ENCODE measurements at regions not wholly inside any gene's neighbourhood (a gene's known extent, or its start where the extent isn't known, plus 50 kb on each side); places are given as distances from the start of the nearest gene placed in this dataset.

DNA sequence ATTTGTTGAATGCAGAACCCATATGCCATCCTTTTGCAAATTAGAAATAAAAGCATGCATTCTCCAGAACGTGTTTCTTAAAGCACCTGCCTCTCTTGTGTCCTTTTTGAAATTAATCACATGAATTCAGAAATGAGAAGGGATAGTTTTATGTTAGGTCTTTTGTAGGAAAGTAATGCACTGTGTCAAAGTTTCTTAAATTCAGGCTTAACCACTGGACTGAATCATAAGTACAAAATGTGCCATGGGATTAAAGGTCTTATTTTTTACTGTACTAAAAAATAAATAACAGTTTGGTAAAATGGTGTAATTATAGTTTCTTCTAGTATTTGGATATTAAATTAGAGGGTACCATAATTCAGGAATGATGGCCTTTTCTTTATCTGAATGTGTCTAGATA lies 290.1 kb upstream of the USP25 start:
- Histone ChIP-seq H2AFZ (ENCODE audit: low read length) (no peak overlapping the region), H3K36me3 (replicated peaks in 1 of 2; ENCODE audit: control insufficient read depth in 1 of 2, insufficient read depth in 2 of 2, low read length in 2 of 2) (no peaks in the 10 kb centered on the region), H3K9ac (ENCODE audit: insufficient read depth, low read depth, low read length) (no peak overlapping the region), H3K4me2 (ENCODE audit: low read depth, low read length) (peak overlapping the region; percentile 85; the same call in 1 of the 2 replicates), H4K20me1 (ENCODE audit: insufficient read depth, low read length) (no peaks in the 10 kb centered on the region), H3K4me3 (replicated peaks in 1 of 3; ENCODE audit: insufficient read depth in 1 of 3, low read depth in 2 of 3, low read length in 3 of 3) (no peak overlapping the region; a peak in 1 of 6 replicates), H3K9me3 (ENCODE audit: low read length) (peaks cover 3% of the 10 kb centered on the region; the same call in 1 of the 2 replicates), H3K79me2 (ENCODE audit: insufficient read depth, low read length) (peaks cover 51% of the 10 kb centered on the region), H3K4me1 (ENCODE audit: insufficient read depth, low read length) (peaks cover 85% of the 10 kb centered on the region), H3K27ac (ENCODE audit: extremely low read length, insufficient read depth, low read length) (peak overlapping the region; percentile 86), H3K27me3 (ENCODE audit: control insufficient read depth in 1 of 2, insufficient read depth in 2 of 2, low read length in 2 of 2) (no peaks in the 10 kb centered on the region)
- no TSS peak for BruUV-seq (replicated peaks)
- intact Hi-C loops (cut with micrococcal nuclease; ENCODE audit: unreplicated experiment) (loop anchor here (2.0 to 10.0 kb wide), 4 partner anchors 299 to 1055 kb away; partner anchors contain the start of gene HSPA13), in situ Hi-C loops (cut with HindIII; ENCODE audit: extremely low pct_ligation_motif_present, low pct_unique_long_range_greater_than_20kb) (loop anchor here (10.0 kb wide), 1 partner anchor 295 kb away; no protein-coding TSS in a partner anchor)
- POLR2A ChIA-PET: no interaction called here
- DNase-seq (ENCODE audit: low spot score) (no peak), FAIRE-seq (no peak), ATAC-seq (no peak)
- 87% methylated on average over 1 of the region's 1 CpG for WGBS (ENCODE audit: low lambda C conversion rate)
- CTCF ChIA-PET (ENCODE audit: low intra/inter-chr PET ratio, low total read pairs): no interaction called here
- TF ChIP-seq EED (CRISPR knock-in tag; IDR thresholded peaks at IDR 0.05): no peak
- TF ChIP-seq NFYB (CRISPR knock-in tag; IDR thresholded peaks at IDR 0.05): no peak
- TF ChIP-seq SOX13 (IDR thresholded peaks at IDR 0.05): no peak
- no peak for TF ChIP-seq SOX13 (CRISPR knock-in tag; conservative IDR thresholded peaks at IDR 0.05 in 1 of 2, IDR thresholded peaks at IDR 0.05 in 1 of 2)
- no peak for TF ChIP-seq ISL2 (CRISPR knock-in tag; IDR thresholded peaks at IDR 0.05)
- no peak for TF ChIP-seq ZNF652 (CRISPR knock-in tag; IDR thresholded peaks at IDR 0.05; ENCODE audit: borderline replicate concordance, low read depth)
- no peak for TF ChIP-seq NRL (CRISPR knock-in tag; IDR thresholded peaks at IDR 0.05; ENCODE audit: borderline replicate concordance)
- TF ChIP-seq NFRKB (IDR thresholded peaks at IDR 0.05): no peak
- no peak for TF ChIP-seq ZNF747 (CRISPR knock-in tag; IDR thresholded peaks at IDR 0.05; ENCODE audit: borderline replicate concordance)
- TF ChIP-seq STAG1 (CRISPR knock-in tag; IDR thresholded peaks at IDR 0.05): no peak
- TF ChIP-seq ERF (CRISPR knock-in tag; IDR thresholded peaks at IDR 0.05): no peak
- no peak for TF ChIP-seq ZNF781 (CRISPR knock-in tag; IDR thresholded peaks at IDR 0.05; ENCODE audit: borderline replicate concordance, not compliant biosample characterization)
- TF ChIP-seq, protein P1, sequence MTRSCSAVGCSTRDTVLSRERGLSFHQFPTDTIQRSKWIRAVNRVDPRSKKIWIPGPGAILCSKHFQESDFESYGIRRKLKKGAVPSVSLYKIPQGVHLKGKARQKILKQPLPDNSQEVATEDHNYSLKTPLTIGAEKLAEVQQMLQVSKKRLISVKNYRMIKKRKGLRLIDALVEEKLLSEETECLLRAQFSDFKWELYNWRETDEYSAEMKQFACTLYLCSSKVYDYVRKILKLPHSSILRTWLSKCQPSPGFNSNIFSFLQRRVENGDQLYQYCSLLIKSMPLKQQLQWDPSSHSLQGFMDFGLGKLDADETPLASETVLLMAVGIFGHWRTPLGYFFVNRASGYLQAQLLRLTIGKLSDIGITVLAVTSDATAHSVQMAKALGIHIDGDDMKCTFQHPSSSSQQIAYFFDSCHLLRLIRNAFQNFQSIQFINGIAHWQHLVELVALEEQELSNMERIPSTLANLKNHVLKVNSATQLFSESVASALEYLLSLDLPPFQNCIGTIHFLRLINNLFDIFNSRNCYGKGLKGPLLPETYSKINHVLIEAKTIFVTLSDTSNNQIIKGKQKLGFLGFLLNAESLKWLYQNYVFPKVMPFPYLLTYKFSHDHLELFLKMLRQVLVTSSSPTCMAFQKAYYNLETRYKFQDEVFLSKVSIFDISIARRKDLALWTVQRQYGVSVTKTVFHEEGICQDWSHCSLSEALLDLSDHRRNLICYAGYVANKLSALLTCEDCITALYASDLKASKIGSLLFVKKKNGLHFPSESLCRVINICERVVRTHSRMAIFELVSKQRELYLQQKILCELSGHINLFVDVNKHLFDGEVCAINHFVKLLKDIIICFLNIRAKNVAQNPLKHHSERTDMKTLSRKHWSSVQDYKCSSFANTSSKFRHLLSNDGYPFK (CRISPR knock-in tag; IDR thresholded peaks at IDR 0.05; ENCODE audit: borderline replicate concordance): no peak
- no peak for TF ChIP-seq KLF6 (CRISPR knock-in tag; IDR thresholded peaks at IDR 0.05)
- TF ChIP-seq, protein P2, sequence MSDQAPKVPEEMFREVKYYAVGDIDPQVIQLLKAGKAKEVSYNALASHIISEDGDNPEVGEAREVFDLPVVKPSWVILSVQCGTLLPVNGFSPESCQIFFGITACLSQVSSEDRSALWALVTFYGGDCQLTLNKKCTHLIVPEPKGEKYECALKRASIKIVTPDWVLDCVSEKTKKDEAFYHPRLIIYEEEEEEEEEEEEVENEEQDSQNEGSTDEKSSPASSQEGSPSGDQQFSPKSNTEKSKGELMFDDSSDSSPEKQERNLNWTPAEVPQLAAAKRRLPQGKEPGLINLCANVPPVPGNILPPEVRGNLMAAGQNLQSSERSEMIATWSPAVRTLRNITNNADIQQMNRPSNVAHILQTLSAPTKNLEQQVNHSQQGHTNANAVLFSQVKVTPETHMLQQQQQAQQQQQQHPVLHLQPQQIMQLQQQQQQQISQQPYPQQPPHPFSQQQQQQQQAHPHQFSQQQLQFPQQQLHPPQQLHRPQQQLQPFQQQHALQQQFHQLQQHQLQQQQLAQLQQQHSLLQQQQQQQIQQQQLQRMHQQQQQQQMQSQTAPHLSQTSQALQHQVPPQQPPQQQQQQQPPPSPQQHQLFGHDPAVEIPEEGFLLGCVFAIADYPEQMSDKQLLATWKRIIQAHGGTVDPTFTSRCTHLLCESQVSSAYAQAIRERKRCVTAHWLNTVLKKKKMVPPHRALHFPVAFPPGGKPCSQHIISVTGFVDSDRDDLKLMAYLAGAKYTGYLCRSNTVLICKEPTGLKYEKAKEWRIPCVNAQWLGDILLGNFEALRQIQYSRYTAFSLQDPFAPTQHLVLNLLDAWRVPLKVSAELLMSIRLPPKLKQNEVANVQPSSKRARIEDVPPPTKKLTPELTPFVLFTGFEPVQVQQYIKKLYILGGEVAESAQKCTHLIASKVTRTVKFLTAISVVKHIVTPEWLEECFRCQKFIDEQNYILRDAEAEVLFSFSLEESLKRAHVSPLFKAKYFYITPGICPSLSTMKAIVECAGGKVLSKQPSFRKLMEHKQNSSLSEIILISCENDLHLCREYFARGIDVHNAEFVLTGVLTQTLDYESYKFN (CRISPR knock-in tag; conservative IDR thresholded peaks at IDR 0.05): no peak
